ENCODE measurements at regions not wholly inside any gene's neighbourhood (a gene's known extent, or its start where the extent isn't known, plus 50 kb on each side); places are given as distances from the start of the nearest gene placed in this dataset.
"Not testable (repeated sequence)": the region's sequence is repeated elsewhere in the genome, so short reads cannot be mapped to it uniquely, and the experiment has no call there.

GRCh38 chr11:67878666-67879065 is 125.2 kb downstream of the UNC93B1 start:
- not testable (repeated sequence) for H3K4me1 ChIP-seq (ENCODE audit: control insufficient read depth in 3 of 3, insufficient read depth in 3 of 3, low read length in 3 of 3); H3K36me3 ChIP-seq (ENCODE audit: control insufficient read depth in 3 of 3, insufficient read depth in 3 of 3, low read length in 3 of 3); H3K9ac ChIP-seq (ENCODE audit: low read depth in 1 of 3, low read length in 3 of 3); H3K27ac ChIP-seq (ENCODE audit: low read depth, low read length); H3K27me3 ChIP-seq (ENCODE audit: control insufficient read depth in 3 of 3, insufficient read depth in 3 of 3, low read length in 3 of 3); H3K4me3 ChIP-seq (ENCODE audit: low read length in 3 of 3); H3K9me3 ChIP-seq (ENCODE audit: control insufficient read depth in 3 of 3, low read length in 3 of 3)

GRCh38 chr11:67877316-67877715 is 126.6 kb downstream of the UNC93B1 start:
- H3K4me3 ChIP-seq (ENCODE audit: low read length in 3 of 3); H3K4me1 ChIP-seq (ENCODE audit: control insufficient read depth in 3 of 3, insufficient read depth in 3 of 3, low read length in 3 of 3); H3K9me3 ChIP-seq (ENCODE audit: control insufficient read depth in 3 of 3, low read length in 3 of 3); H3K9ac ChIP-seq (ENCODE audit: low read depth in 1 of 3, low read length in 3 of 3); H3K27ac ChIP-seq (ENCODE audit: low read depth, low read length); H3K36me3 ChIP-seq (ENCODE audit: control insufficient read depth in 3 of 3, insufficient read depth in 3 of 3, low read length in 3 of 3); H3K27me3 ChIP-seq (ENCODE audit: control insufficient read depth in 3 of 3, insufficient read depth in 3 of 3, low read length in 3 of 3): not testable (repeated sequence)

- not testable (repeated sequence) for H3K4me1 ChIP-seq (ENCODE audit: control insufficient read depth in 3 of 3, insufficient read depth in 3 of 3, low read length in 3 of 3); H3K9me3 ChIP-seq (ENCODE audit: control insufficient read depth in 3 of 3, low read length in 3 of 3); H3K27me3 ChIP-seq (ENCODE audit: control insufficient read depth in 3 of 3, insufficient read depth in 3 of 3, low read length in 3 of 3); H3K9ac ChIP-seq (ENCODE audit: low read depth in 1 of 3, low read length in 3 of 3); H3K4me3 ChIP-seq (ENCODE audit: low read length in 3 of 3); H3K36me3 ChIP-seq (ENCODE audit: control insufficient read depth in 3 of 3, insufficient read depth in 3 of 3, low read length in 3 of 3); H3K27ac ChIP-seq (ENCODE audit: low read depth, low read length)
Observed at GRCh38 chr11:67873223-67873622, 130.7 kb downstream of the UNC93B1 start.

- not testable (repeated sequence) for H3K4me1 ChIP-seq (ENCODE audit: control insufficient read depth in 3 of 3, insufficient read depth in 3 of 3, low read length in 3 of 3); H3K9me3 ChIP-seq (ENCODE audit: control insufficient read depth in 3 of 3, low read length in 3 of 3); H3K27me3 ChIP-seq (ENCODE audit: control insufficient read depth in 3 of 3, insufficient read depth in 3 of 3, low read length in 3 of 3); H3K36me3 ChIP-seq (ENCODE audit: control insufficient read depth in 3 of 3, insufficient read depth in 3 of 3, low read length in 3 of 3); H3K27ac ChIP-seq (ENCODE audit: low read depth, low read length); H3K9ac ChIP-seq (ENCODE audit: low read depth in 1 of 3, low read length in 3 of 3); H3K4me3 ChIP-seq (ENCODE audit: low read length in 3 of 3)
Observed at GRCh38 chr11:67871168-67871567, 132.7 kb downstream of the UNC93B1 start.

GRCh38 chr11:67862896-67863295 is 141.0 kb downstream of the UNC93B1 start:
- not testable (repeated sequence) for H3K4me3 ChIP-seq (ENCODE audit: low read length in 3 of 3); H3K36me3 ChIP-seq (ENCODE audit: control insufficient read depth in 3 of 3, insufficient read depth in 3 of 3, low read length in 3 of 3); H3K4me1 ChIP-seq (ENCODE audit: control insufficient read depth in 3 of 3, insufficient read depth in 3 of 3, low read length in 3 of 3); H3K27ac ChIP-seq (ENCODE audit: low read depth, low read length); H3K27me3 ChIP-seq (ENCODE audit: control insufficient read depth in 3 of 3, insufficient read depth in 3 of 3, low read length in 3 of 3); H3K9ac ChIP-seq (ENCODE audit: low read depth in 1 of 3, low read length in 3 of 3); H3K9me3 ChIP-seq (ENCODE audit: control insufficient read depth in 3 of 3, low read length in 3 of 3)

- H3K9ac ChIP-seq (ENCODE audit: low read depth in 1 of 3, low read length in 3 of 3); H3K4me1 ChIP-seq (ENCODE audit: control insufficient read depth in 3 of 3, insufficient read depth in 3 of 3, low read length in 3 of 3); H3K27me3 ChIP-seq (ENCODE audit: control insufficient read depth in 3 of 3, insufficient read depth in 3 of 3, low read length in 3 of 3); H3K4me3 ChIP-seq (ENCODE audit: low read length in 3 of 3); H3K9me3 ChIP-seq (ENCODE audit: control insufficient read depth in 3 of 3, low read length in 3 of 3); H3K27ac ChIP-seq (ENCODE audit: low read depth, low read length); H3K36me3 ChIP-seq (ENCODE audit: control insufficient read depth in 3 of 3, insufficient read depth in 3 of 3, low read length in 3 of 3): not testable (repeated sequence)
Observed at GRCh38 chr11:67859513-67860161, 144.3 kb downstream of the UNC93B1 start.

- not testable (repeated sequence) for H3K4me3 ChIP-seq (ENCODE audit: low read length in 3 of 3); H3K27me3 ChIP-seq (ENCODE audit: control insufficient read depth in 3 of 3, insufficient read depth in 3 of 3, low read length in 3 of 3); H3K36me3 ChIP-seq (ENCODE audit: control insufficient read depth in 3 of 3, insufficient read depth in 3 of 3, low read length in 3 of 3); H3K27ac ChIP-seq (ENCODE audit: low read depth, low read length); H3K4me1 ChIP-seq (ENCODE audit: control insufficient read depth in 3 of 3, insufficient read depth in 3 of 3, low read length in 3 of 3); H3K9me3 ChIP-seq (ENCODE audit: control insufficient read depth in 3 of 3, low read length in 3 of 3); H3K9ac ChIP-seq (ENCODE audit: low read depth in 1 of 3, low read length in 3 of 3)
Observed at GRCh38 chr11:67850747-67851146, 153.2 kb downstream of the UNC93B1 start.

GRCh38 chr11:67849766-67850165 is 154.1 kb downstream of the UNC93B1 start:
- H3K27ac ChIP-seq (ENCODE audit: low read depth, low read length); H3K9me3 ChIP-seq (ENCODE audit: control insufficient read depth in 3 of 3, low read length in 3 of 3); H3K27me3 ChIP-seq (ENCODE audit: control insufficient read depth in 3 of 3, insufficient read depth in 3 of 3, low read length in 3 of 3); H3K36me3 ChIP-seq (ENCODE audit: control insufficient read depth in 3 of 3, insufficient read depth in 3 of 3, low read length in 3 of 3); H3K9ac ChIP-seq (ENCODE audit: low read depth in 1 of 3, low read length in 3 of 3); H3K4me1 ChIP-seq (ENCODE audit: control insufficient read depth in 3 of 3, insufficient read depth in 3 of 3, low read length in 3 of 3); H3K4me3 ChIP-seq (ENCODE audit: low read length in 3 of 3): not testable (repeated sequence)

GRCh38 chr11:67847896-67848875 is 155.7 kb downstream of the UNC93B1 start:
- H3K27ac ChIP-seq (ENCODE audit: low read depth, low read length); H3K4me3 ChIP-seq (ENCODE audit: low read length in 3 of 3); H3K27me3 ChIP-seq (ENCODE audit: control insufficient read depth in 3 of 3, insufficient read depth in 3 of 3, low read length in 3 of 3); H3K9ac ChIP-seq (ENCODE audit: low read depth in 1 of 3, low read length in 3 of 3); H3K36me3 ChIP-seq (ENCODE audit: control insufficient read depth in 3 of 3, insufficient read depth in 3 of 3, low read length in 3 of 3); H3K9me3 ChIP-seq (ENCODE audit: control insufficient read depth in 3 of 3, low read length in 3 of 3); H3K4me1 ChIP-seq (ENCODE audit: control insufficient read depth in 3 of 3, insufficient read depth in 3 of 3, low read length in 3 of 3): not testable (repeated sequence)

GRCh38 chr11:67846303-67846702 is 157.6 kb downstream of the UNC93B1 start:
- not testable (repeated sequence) for H3K36me3 ChIP-seq (ENCODE audit: control insufficient read depth in 3 of 3, insufficient read depth in 3 of 3, low read length in 3 of 3); H3K4me3 ChIP-seq (ENCODE audit: low read length in 3 of 3); H3K27me3 ChIP-seq (ENCODE audit: control insufficient read depth in 3 of 3, insufficient read depth in 3 of 3, low read length in 3 of 3); H3K9me3 ChIP-seq (ENCODE audit: control insufficient read depth in 3 of 3, low read length in 3 of 3); H3K9ac ChIP-seq (ENCODE audit: low read depth in 1 of 3, low read length in 3 of 3); H3K27ac ChIP-seq (ENCODE audit: low read depth, low read length); H3K4me1 ChIP-seq (ENCODE audit: control insufficient read depth in 3 of 3, insufficient read depth in 3 of 3, low read length in 3 of 3)

Measured in skeletal muscle tissue (tissue), 3 donors.